ENCODE measurements at regions not wholly inside any gene's neighbourhood (a gene's known extent, or its start where the extent isn't known, plus 50 kb on each side); places are given as distances from the start of the nearest gene placed in this dataset.

DNA sequence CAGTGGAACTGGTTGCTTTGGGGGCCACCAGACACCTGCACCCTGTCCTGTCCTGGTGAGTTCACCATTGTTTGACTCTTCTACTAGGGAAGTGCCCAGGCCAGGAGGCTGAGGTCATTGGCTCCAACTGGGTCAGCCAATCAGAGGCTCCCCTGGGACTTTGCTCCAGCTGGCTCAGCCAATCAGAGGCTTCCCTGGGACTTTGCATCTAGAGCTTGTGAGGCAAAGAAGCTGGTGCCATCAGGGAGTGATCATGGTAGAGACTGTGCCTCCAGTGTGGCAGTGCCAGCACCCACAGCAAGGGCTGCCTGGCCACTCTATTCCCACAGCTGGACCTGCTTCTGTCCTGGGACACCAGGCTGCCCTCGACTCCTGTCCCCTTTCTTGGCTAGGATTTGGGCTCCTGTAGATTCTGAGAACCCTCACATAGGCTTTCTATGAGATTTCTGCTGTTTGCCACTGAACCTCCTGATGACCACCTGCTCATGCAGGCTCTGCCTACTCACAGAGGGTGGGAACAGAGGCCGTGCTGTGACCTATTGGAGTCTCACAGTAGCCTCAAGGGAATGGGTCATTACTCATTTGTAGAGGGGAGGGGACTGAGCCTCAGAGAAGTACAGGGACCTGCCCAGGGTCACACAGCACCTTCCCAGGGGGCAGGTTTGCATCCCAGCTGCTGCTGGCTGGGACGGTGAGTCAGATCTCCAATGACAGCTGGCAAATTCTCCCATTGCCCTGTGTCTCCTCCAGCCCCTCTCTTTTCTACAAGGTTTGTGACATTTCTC is 59.2 kb upstream of the SHISAL1 start:
- TF ChIP-seq, protein P1, sequence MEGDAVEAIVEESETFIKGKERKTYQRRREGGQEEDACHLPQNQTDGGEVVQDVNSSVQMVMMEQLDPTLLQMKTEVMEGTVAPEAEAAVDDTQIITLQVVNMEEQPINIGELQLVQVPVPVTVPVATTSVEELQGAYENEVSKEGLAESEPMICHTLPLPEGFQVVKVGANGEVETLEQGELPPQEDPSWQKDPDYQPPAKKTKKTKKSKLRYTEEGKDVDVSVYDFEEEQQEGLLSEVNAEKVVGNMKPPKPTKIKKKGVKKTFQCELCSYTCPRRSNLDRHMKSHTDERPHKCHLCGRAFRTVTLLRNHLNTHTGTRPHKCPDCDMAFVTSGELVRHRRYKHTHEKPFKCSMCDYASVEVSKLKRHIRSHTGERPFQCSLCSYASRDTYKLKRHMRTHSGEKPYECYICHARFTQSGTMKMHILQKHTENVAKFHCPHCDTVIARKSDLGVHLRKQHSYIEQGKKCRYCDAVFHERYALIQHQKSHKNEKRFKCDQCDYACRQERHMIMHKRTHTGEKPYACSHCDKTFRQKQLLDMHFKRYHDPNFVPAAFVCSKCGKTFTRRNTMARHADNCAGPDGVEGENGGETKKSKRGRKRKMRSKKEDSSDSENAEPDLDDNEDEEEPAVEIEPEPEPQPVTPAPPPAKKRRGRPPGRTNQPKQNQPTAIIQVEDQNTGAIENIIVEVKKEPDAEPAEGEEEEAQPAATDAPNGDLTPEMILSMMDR (IDR thresholded peaks at IDR 0.05), result no peak
- no peak for TF ChIP-seq POLR2A (IDR thresholded peaks at IDR 0.05)

Data from tibial nerve (tissue), 3 donors.